ENCODE measurements at regions not wholly inside any gene's neighbourhood (a gene's known extent, or its start where the extent isn't known, plus 50 kb on each side); places are given as distances from the start of the nearest gene placed in this dataset.

DNA sequence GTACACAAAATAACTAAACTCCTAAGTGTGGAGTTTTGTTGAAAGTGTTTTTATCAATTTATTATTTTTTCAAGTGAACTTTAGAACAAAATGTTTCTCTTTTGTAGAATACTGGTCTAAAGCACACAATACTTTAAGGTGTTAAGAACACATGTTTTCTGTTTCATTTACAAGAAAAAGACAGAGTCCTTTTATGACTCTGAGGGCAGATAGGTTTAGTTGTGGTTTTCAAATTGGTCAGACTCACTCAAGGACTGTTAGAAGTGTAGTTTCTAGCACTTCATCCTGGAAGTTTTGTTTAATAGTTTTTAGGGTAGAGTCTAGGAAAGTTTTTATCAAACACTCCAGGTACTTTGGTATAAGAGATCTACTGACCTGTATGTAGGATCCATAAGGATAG, 376.5 kb downstream of the LRRIQ3 start:
- TF ChIP-seq, protein P1, sequence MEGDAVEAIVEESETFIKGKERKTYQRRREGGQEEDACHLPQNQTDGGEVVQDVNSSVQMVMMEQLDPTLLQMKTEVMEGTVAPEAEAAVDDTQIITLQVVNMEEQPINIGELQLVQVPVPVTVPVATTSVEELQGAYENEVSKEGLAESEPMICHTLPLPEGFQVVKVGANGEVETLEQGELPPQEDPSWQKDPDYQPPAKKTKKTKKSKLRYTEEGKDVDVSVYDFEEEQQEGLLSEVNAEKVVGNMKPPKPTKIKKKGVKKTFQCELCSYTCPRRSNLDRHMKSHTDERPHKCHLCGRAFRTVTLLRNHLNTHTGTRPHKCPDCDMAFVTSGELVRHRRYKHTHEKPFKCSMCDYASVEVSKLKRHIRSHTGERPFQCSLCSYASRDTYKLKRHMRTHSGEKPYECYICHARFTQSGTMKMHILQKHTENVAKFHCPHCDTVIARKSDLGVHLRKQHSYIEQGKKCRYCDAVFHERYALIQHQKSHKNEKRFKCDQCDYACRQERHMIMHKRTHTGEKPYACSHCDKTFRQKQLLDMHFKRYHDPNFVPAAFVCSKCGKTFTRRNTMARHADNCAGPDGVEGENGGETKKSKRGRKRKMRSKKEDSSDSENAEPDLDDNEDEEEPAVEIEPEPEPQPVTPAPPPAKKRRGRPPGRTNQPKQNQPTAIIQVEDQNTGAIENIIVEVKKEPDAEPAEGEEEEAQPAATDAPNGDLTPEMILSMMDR (IDR thresholded peaks at IDR 0.05; ENCODE audit: low read depth, low read length): no peak
- Histone ChIP-seq H3K4me3 (ENCODE audit: low read depth, low read length) (no peak overlapping the region), H3K4me1 (no peaks in the 10 kb centered on the region), H3K9me3 (no peaks in the 10 kb centered on the region), H3K27me3 (no peaks in the 10 kb centered on the region), H3K36me3 (no peaks in the 10 kb centered on the region)
- no peak for DNase-seq

DNA sequence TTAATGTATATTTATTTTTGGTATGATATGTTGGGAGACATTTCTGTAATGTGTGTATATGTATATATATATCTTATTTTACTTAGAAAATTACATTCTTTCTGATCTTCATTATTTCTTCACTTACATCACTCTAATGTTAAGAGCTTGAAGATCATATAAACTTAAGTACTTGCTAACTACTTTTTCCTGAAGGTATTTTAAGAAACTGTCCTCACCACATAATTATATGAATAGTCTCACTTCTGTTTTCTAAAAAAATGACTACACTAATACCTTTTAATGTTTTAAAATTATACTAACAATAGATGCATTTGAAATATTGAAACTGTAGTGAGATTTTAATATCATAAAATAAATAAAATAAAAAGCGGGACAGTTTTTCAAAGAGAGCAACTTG, 377.1 kb downstream of the LRRIQ3 start:
- Histone ChIP-seq H3K4me3 (ENCODE audit: low read depth, low read length) (no peak overlapping the region), H3K4me1 (no peaks in the 10 kb centered on the region), H3K27me3 (no peaks in the 10 kb centered on the region), H3K36me3 (no peaks in the 10 kb centered on the region), H3K9me3 (no peaks in the 10 kb centered on the region)
- TF ChIP-seq, protein P1 (IDR thresholded peaks at IDR 0.05; ENCODE audit: low read depth, low read length): no peak
- no peak for DNase-seq

DNA sequence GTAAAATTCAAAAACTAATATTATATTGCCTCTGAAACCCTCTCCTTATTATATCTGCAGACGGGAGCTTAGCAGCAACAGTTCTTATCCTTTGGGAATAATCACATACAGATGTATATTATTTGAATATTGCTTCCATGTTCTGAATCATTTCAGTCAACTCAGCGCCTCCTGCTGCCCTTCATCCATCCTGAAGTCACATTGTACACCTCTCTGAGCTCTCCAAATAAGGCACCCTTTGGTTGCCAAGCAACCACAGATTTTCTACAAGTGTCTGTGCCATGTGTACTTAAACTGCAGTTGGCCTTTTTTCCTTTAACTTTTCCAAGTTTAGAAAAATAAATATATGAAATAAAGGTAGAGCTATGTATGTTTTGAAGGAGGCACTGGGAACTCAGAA, 384.3 kb downstream of the LRRIQ3 start:
- Histone ChIP-seq H3K27me3 (no peaks in the 10 kb centered on the region), H3K4me3 (ENCODE audit: low read depth, low read length) (no peak overlapping the region), H3K36me3 (no peaks in the 10 kb centered on the region), H3K9me3 (no peaks in the 10 kb centered on the region), H3K4me1 (no peaks in the 10 kb centered on the region)
- TF ChIP-seq, protein P1 (IDR thresholded peaks at IDR 0.05; ENCODE audit: low read depth, low read length): no peak
- no peak for DNase-seq

DNA sequence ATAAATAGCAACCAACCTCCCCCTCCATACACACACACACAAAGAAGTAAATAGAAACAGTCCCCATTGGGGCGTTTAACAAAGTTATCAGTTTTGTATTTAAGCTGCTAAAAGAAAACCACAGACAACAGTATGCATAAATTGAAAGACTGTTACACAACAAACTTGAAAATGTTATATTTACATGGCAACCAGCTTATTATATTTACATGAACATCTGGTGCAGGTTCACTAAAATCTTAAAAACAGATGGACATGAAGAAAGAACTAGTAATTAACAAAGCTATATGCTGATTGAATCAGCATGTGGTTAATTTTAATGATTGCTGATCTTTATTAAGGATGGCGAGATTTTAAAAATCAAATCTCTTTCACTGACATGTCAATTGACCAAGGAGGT, 384.7 kb downstream of the LRRIQ3 start:
- DNase-seq: no peak
- Histone ChIP-seq H3K4me1 (no peaks in the 10 kb centered on the region), H3K27me3 (no peaks in the 10 kb centered on the region), H3K4me3 (ENCODE audit: low read depth, low read length) (no peak overlapping the region), H3K9me3 (no peaks in the 10 kb centered on the region), H3K36me3 (no peaks in the 10 kb centered on the region)
- TF ChIP-seq, protein P1 (IDR thresholded peaks at IDR 0.05; ENCODE audit: low read depth, low read length): no peak

DNA sequence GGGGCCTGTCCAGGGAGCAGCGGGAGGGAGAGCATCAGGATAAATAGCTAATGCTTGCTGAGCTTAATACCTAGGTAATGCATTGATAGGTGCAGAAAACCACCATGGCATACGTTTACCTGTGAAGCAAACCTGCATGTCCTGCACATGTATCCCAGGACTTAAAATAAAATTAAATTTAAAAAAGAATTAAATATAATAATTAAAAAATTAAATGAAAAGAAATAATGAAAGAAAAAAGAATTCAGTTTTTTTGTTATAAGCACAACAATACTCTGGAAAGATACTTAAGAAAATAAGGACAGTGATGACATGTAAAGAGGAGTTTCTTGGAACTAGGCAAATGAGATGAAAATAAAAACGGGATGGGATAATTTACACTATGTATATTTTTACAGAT, 386.2 kb downstream of the LRRIQ3 start:
- no peak for DNase-seq
- Histone ChIP-seq H3K27me3 (no peaks in the 10 kb centered on the region), H3K4me1 (no peaks in the 10 kb centered on the region), H3K9me3 (no peaks in the 10 kb centered on the region), H3K36me3 (no peaks in the 10 kb centered on the region), H3K4me3 (ENCODE audit: low read depth, low read length) (no peak overlapping the region)
- TF ChIP-seq, protein P1 (IDR thresholded peaks at IDR 0.05; ENCODE audit: low read depth, low read length): no peak

DNA sequence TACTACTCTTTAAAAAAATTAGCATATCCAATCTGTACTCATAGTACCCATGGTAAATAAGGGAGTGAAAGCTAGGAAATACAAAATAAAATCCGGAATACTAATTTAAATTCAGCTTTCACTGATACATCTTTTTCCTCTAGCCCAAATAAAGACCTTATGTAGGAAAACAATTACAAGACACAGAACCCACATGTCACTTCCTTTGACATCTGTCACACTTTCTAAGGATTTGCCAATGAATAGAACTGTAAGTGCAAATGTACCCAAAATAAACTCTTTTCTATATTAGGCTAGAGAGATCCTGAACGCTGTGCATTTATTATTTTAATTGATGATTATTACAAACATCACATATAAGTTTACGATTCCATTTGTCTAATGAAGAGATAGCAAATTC, 393.0 kb downstream of the LRRIQ3 start:
- no peaks in the 10 kb centered on the region for H3K4me1 ChIP-seq
- H3K36me3 ChIP-seq: no peaks in the 10 kb centered on the region
- no peak overlapping the region for H3K4me3 ChIP-seq (ENCODE audit: low read depth, low read length)
- DNase-seq: no peak
- no peaks in the 10 kb centered on the region for H3K9me3 ChIP-seq
- TF ChIP-seq, protein P1 (IDR thresholded peaks at IDR 0.05; ENCODE audit: low read depth, low read length): no peak
- no peaks in the 10 kb centered on the region for H3K27me3 ChIP-seq
